HG02973 (cell line): ENCODE measurements at regions not wholly inside any gene's neighbourhood (a gene's known extent, or its start where the extent isn't known, plus 50 kb on each side); places are given as distances from the start of the nearest gene placed in this dataset.
"Not testable (repeated sequence)": the region's sequence is repeated elsewhere in the genome, so short reads cannot be mapped to it uniquely, and the experiment has no call there.

ENCODE experiments used
- ATAC-seq: cut with Tn5 transposase; IDR thresholded peaks from one replicate; pipeline ENCODE4 v1.9.1; 2021; ENCODE audit warnings: moderate library complexity; ENCODE audit not compliant: unreplicated experiment

- no peak for ATAC-seq
These were observed 635.3 kb downstream of the TMTC2 start for GRCh38 chr12:83321971-83322370.

GRCh38 chr12:83320350-83320749 is 633.6 kb downstream of the TMTC2 start:
- ATAC-seq = no peak

GRCh38 chr12:83318386-83319098 is 631.8 kb downstream of the TMTC2 start:
- no peak for ATAC-seq

GRCh38 chr12:83317595-83317994 is 630.9 kb downstream of the TMTC2 start:
- ATAC-seq = no peak

GRCh38 chr12:83313827-83314226 is 627.1 kb downstream of the TMTC2 start:
- no peak for ATAC-seq

GRCh38 chr12:83313322-83313721 is 626.6 kb downstream of the TMTC2 start:
- ATAC-seq = no peak

GRCh38 chr12:83276904-83277303 is 590.2 kb downstream of the TMTC2 start:
- no peak for ATAC-seq

- no peak for ATAC-seq
These were observed 584.5 kb downstream of the TMTC2 start for GRCh38 chr12:83271201-83271600.

- ATAC-seq = no peak
These were observed 579.1 kb downstream of the TMTC2 start for GRCh38 chr12:83265808-83266207.

GRCh38 chr12:83261998-83262397 is 575.3 kb downstream of the TMTC2 start:
- ATAC-seq = no peak

GRCh38 chr12:83260126-83260525 is 573.4 kb downstream of the TMTC2 start:
- not testable (repeated sequence) for ATAC-seq

GRCh38 chr12:83257726-83258125 is 571.0 kb downstream of the TMTC2 start:
- ATAC-seq = no peak

- no peak for ATAC-seq
These were observed 569.9 kb downstream of the TMTC2 start for GRCh38 chr12:83256562-83256961.

GRCh38 chr12:83250866-83251265 is 564.2 kb downstream of the TMTC2 start:
- no peak for ATAC-seq

GRCh38 chr12:83245156-83245555 is 558.5 kb downstream of the TMTC2 start:
- ATAC-seq = no peak

- no peak for ATAC-seq
These were observed 557.3 kb downstream of the TMTC2 start for GRCh38 chr12:83244001-83244400.

GRCh38 chr12:83233987-83234386 is 547.3 kb downstream of the TMTC2 start:
- ATAC-seq = not testable (repeated sequence)

GRCh38 chr12:83226960-83227359 is 540.3 kb downstream of the TMTC2 start:
- not testable (repeated sequence) for ATAC-seq

- no peak for ATAC-seq
These were observed 539.1 kb downstream of the TMTC2 start for GRCh38 chr12:83225806-83226205.

- ATAC-seq = no peak
These were observed 537.3 kb downstream of the TMTC2 start for GRCh38 chr12:83224012-83224411.

- no peak for ATAC-seq
These were observed 534.1 kb downstream of the TMTC2 start for GRCh38 chr12:83220774-83221173.

- ATAC-seq = no peak
These were observed 529.5 kb downstream of the TMTC2 start for GRCh38 chr12:83216230-83216629.

- ATAC-seq = no peak
These were observed 527.5 kb downstream of the TMTC2 start for GRCh38 chr12:83214185-83214584.
